HG03139 (cell line): ENCODE measurements at regions not wholly inside any gene's neighbourhood (a gene's known extent, or its start where the extent isn't known, plus 50 kb on each side); places are given as distances from the start of the nearest gene placed in this dataset.

ENCODE experiments used
- ATAC-seq: cut with Tn5 transposase; IDR thresholded peaks from one replicate; pipeline ENCODE4 v1.9.1; 2021; ENCODE audit not compliant: unreplicated experiment

GRCh38 chr17:79404136-79404911 is 206.5 kb downstream of the RBFOX3 start:
- ATAC-seq: no peak

GRCh38 chr17:79401704-79402674 is 208.9 kb downstream of the RBFOX3 start:
- ATAC-seq: no peak

- ATAC-seq: no peak
These were observed 209.7 kb downstream of the RBFOX3 start for GRCh38 chr17:79400989-79401703.

- ATAC-seq: no peak
These were observed 211.2 kb downstream of the RBFOX3 start for GRCh38 chr17:79399610-79400144.

- no peak for ATAC-seq
These were observed 212.4 kb downstream of the RBFOX3 start for GRCh38 chr17:79398441-79398840.

- ATAC-seq: no peak
These were observed 214.2 kb downstream of the RBFOX3 start for GRCh38 chr17:79396696-79397095.

- ATAC-seq: no peak
These were observed 215.3 kb downstream of the RBFOX3 start for GRCh38 chr17:79395545-79395944.

- ATAC-seq: no peak
These were observed 215.8 kb downstream of the RBFOX3 start for GRCh38 chr17:79395066-79395465.

- no peak for ATAC-seq
These were observed 217.3 kb downstream of the RBFOX3 start for GRCh38 chr17:79393358-79394052.

- ATAC-seq: no peak
These were observed 218.3 kb downstream of the RBFOX3 start for GRCh38 chr17:79392598-79392997.

- ATAC-seq: no peak
These were observed 219.2 kb downstream of the RBFOX3 start for GRCh38 chr17:79391376-79392233.

- ATAC-seq: no peak
These were observed 221.0 kb downstream of the RBFOX3 start for GRCh38 chr17:79389896-79390295.

- ATAC-seq: no peak
These were observed 222.1 kb downstream of the RBFOX3 start for GRCh38 chr17:79388556-79389295.

- no peak for ATAC-seq
These were observed 223.1 kb downstream of the RBFOX3 start for GRCh38 chr17:79387783-79388182.

- ATAC-seq: no peak
These were observed 224.8 kb downstream of the RBFOX3 start for GRCh38 chr17:79385962-79386563.

- no peak for ATAC-seq
These were observed 228.5 kb downstream of the RBFOX3 start for GRCh38 chr17:79382313-79382712.

- ATAC-seq: no peak
These were observed 231.0 kb downstream of the RBFOX3 start for GRCh38 chr17:79379700-79380445.
